ENCODE measurements at regions not wholly inside any gene's neighbourhood (a gene's known extent, or its start where the extent isn't known, plus 50 kb on each side); places are given as distances from the start of the nearest gene placed in this dataset.

GRCh38 chr17:15129986-15130385, 135.1 kb downstream of the PMP22 start:
- Histone ChIP-seq H3K36me3 (ENCODE audit: insufficient read depth, low read length) (no peaks in the 10 kb centered on the region), H3K4me1 (ENCODE audit: insufficient read depth, low read length) (no peaks in the 10 kb centered on the region), H3K4me3 (ENCODE audit: low read length) (no peak overlapping the region), H3K27me3 (ENCODE audit: insufficient read depth, low read length) (no peaks in the 10 kb centered on the region), H3K9me3 (ENCODE audit: low read length) (peaks cover 4% of the 10 kb centered on the region), H2AFZ (ENCODE audit: low read depth, low read length) (no peak overlapping the region)

- Histone ChIP-seq H3K4me1 (ENCODE audit: insufficient read depth, low read length) (peaks cover 5% of the 10 kb centered on the region), H2AFZ (ENCODE audit: low read depth, low read length) (no peak overlapping the region), H3K9me3 (ENCODE audit: low read length) (no peaks in the 10 kb centered on the region), H3K27me3 (ENCODE audit: insufficient read depth, low read length) (no peaks in the 10 kb centered on the region), H3K36me3 (ENCODE audit: insufficient read depth, low read length) (no peaks in the 10 kb centered on the region), H3K4me3 (ENCODE audit: low read length) (no peak overlapping the region)
Measured at GRCh38 chr17:15124746-15125145, 140.4 kb downstream of the PMP22 start.

DNA sequence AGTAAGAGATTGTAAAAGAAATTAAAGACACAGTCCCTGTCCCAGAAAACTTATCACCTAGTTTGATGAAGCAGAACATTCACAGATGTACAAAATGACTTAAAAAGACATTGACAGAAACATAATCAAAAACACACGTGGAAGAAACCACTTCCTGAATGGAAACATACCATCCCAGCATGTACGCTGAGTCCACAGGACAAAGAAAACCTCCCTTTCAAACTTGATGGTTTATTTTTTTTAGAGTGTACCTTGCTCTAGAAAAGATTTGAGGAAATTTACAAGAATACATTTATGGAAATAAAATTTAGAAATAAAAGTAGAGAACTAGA, 140.9 kb downstream of the PMP22 start:
- no peak overlapping the region for H2AFZ ChIP-seq (ENCODE audit: low read depth, low read length)
- H3K9me3 ChIP-seq (ENCODE audit: low read length): no peaks in the 10 kb centered on the region
- no peaks in the 10 kb centered on the region for H3K36me3 ChIP-seq (ENCODE audit: insufficient read depth, low read length)
- H3K4me1 ChIP-seq (ENCODE audit: insufficient read depth, low read length): peaks cover 10% of the 10 kb centered on the region
- H3K4me3 ChIP-seq (ENCODE audit: low read length): no peak overlapping the region
- no peaks in the 10 kb centered on the region for H3K27me3 ChIP-seq (ENCODE audit: insufficient read depth, low read length)

DNA sequence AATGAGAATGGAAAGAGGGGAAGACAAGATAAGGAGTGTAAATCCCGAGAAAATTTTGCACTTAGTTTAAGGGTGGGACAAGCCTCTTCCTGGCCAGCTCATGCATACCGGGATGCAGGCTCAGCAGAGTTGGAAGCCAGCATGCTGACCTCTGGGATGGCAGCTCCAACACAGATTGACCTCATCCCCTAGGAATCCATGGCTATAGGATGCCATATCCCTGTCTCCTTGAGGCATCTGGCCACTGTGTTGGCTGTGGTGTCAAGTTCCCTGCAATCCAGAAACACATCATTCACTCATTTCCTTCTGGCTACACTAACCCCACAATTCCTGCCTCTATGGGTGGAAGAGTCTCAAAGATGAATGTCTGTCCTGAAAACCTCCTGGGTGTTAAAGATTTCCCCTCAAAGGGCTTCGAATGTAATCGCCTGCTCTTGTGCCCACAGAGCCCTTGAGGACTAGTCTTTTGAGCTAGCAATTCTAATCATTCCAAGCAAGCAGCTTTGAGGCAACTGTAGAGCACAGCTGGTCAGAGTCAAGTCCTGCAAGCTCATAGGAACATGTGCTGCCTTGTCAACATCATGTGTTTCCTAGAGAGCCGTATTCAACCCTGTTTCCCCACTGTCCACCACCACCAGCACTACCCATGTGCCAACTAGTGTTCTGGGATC, 141.4 kb downstream of the PMP22 start:
- Histone ChIP-seq H3K4me1 (ENCODE audit: insufficient read depth, low read length) (peaks cover 11% of the 10 kb centered on the region), H3K36me3 (ENCODE audit: insufficient read depth, low read length) (no peaks in the 10 kb centered on the region), H3K4me3 (ENCODE audit: low read length) (no peak overlapping the region), H2AFZ (ENCODE audit: low read depth, low read length) (no peak overlapping the region), H3K27me3 (ENCODE audit: insufficient read depth, low read length) (no peaks in the 10 kb centered on the region), H3K9me3 (ENCODE audit: low read length) (no peaks in the 10 kb centered on the region)

GRCh38 chr17:15122857-15123256, 142.3 kb downstream of the PMP22 start:
- Histone ChIP-seq H3K36me3 (ENCODE audit: insufficient read depth, low read length) (no peaks in the 10 kb centered on the region), H2AFZ (ENCODE audit: low read depth, low read length) (no peak overlapping the region), H3K27me3 (ENCODE audit: insufficient read depth, low read length) (no peaks in the 10 kb centered on the region), H3K9me3 (ENCODE audit: low read length) (no peaks in the 10 kb centered on the region), H3K4me3 (ENCODE audit: low read length) (no peak overlapping the region), H3K4me1 (ENCODE audit: insufficient read depth, low read length) (peaks cover 12% of the 10 kb centered on the region)

DNA sequence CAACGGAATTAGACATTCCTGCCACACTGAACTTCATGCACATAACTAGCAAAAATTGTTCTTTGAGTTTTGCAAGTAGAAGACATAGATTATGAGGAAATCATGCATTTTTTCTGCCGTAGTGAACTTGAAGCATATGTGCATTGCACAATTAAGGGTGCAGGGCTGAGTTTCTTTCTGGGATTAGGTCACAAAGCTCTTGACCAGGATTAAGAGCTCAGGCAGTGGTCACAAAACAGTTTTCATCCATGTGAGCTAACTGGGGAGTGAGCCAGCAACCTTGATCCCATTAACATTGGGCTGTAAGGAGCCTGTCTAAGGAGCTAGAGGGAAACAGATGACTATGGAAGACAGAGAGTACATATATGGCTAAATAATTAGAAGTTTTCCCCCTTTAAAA, 143.7 kb downstream of the PMP22 start:
- Histone ChIP-seq H3K36me3 (ENCODE audit: insufficient read depth, low read length) (no peaks in the 10 kb centered on the region), H3K4me1 (ENCODE audit: insufficient read depth, low read length) (peaks cover 13% of the 10 kb centered on the region), H3K27me3 (ENCODE audit: insufficient read depth, low read length) (no peaks in the 10 kb centered on the region), H3K4me3 (ENCODE audit: low read length) (no peak overlapping the region), H2AFZ (ENCODE audit: low read depth, low read length) (no peak overlapping the region), H3K9me3 (ENCODE audit: low read length) (no peaks in the 10 kb centered on the region)

DNA sequence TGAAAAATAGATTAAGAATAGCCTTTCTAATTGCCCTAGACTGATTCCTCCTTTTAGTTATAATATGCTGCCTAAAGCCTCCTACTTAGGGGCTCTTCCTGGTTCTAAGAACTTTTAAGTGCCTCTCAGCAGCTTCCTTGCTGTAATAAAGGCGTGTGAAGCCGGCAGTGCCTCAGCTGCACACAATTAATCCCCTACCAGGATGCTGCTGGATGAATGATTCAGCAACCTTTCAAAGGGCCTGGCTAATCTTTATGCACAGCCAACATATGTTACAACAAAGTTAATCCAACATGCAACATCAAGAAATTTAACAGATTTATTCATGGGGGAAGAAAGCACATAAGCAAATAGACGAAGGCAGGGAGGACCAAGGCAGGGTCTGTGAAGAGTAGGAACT, 145.2 kb downstream of the PMP22 start:
- Histone ChIP-seq H3K27me3 (ENCODE audit: insufficient read depth, low read length) (no peaks in the 10 kb centered on the region), H2AFZ (ENCODE audit: low read depth, low read length) (no peak overlapping the region), H3K36me3 (ENCODE audit: insufficient read depth, low read length) (no peaks in the 10 kb centered on the region), H3K4me3 (ENCODE audit: low read length) (no peak overlapping the region), H3K9me3 (ENCODE audit: low read length) (no peaks in the 10 kb centered on the region), H3K4me1 (ENCODE audit: insufficient read depth, low read length) (peaks cover 13% of the 10 kb centered on the region)

DNA sequence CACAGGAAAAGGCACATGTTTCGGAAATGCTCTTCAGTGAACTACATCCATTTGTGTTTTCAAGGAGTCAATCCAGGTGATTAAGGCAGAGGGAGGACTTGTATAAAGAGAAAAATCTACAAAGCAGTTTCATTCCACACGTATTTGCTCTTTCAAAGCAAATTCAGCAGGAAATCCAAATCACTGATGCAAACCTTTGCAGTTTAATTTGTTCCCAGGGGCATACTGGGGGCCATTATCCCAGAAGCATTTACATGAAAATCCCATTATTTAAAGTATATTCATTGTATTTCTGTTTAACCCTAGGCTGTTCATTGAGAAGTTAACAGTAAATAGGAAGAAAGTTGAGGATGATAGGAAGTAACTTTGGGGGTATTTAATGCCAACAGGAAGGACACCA, 147.9 kb downstream of the PMP22 start:
- no peak overlapping the region for H3K4me3 ChIP-seq (ENCODE audit: low read length)

DNA sequence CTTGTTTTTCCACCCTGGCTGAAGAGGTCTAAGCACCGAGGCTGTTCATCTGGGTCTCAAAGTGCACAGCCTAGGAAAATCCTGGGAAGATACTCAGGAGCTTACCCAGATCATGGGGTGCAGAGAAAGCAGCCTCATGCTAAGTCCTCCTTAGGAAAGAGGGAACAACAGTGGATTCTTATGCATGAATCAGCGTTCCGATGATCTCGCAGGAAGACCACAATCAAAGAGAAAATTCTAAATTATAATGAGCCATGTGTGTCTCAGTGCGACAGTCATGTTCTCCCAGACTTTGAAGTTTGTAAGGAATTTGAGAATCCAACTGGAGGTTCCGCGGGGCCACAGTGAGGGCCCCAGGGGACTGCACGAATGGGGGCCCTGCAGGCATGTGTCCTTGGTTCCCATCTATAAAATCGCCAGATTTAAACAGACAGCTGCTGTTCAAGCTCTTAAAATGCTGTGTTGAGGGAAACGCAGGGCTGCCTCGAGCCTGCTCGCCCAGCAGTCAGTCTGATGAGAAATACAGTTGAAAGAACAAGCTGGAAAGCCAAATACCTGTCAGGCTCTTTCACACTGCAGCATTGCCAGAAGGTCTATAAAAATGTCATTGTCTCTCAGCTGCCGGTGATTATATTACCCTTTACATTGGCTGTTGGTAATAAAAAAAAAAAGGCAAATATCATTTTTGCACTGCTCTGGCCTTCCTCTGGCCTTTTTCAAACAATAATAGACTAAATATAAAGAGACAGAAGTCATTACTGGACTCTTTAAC, 152.1 kb downstream of the PMP22 start:
- no peaks in the 10 kb centered on the region for H3K27me3 ChIP-seq (ENCODE audit: insufficient read depth, low read length)
- no peak overlapping the region for H3K4me3 ChIP-seq (ENCODE audit: low read length)
- no peaks in the 10 kb centered on the region for H3K9me3 ChIP-seq (ENCODE audit: low read length)
- no peaks in the 10 kb centered on the region for H3K36me3 ChIP-seq (ENCODE audit: insufficient read depth, low read length)
- H2AFZ ChIP-seq (ENCODE audit: low read depth, low read length): no peak overlapping the region
- peaks cover 8% of the 10 kb centered on the region for H3K4me1 ChIP-seq (ENCODE audit: insufficient read depth, low read length)

More for the DNA sequence above, 147.9 kb downstream of the PMP22 start:
- no peaks in the 10 kb centered on the region for H3K36me3 ChIP-seq (ENCODE audit: insufficient read depth, low read length)
- no peaks in the 10 kb centered on the region for H3K9me3 ChIP-seq (ENCODE audit: low read length)
- no peak overlapping the region for H2AFZ ChIP-seq (ENCODE audit: low read depth, low read length)
- no peaks in the 10 kb centered on the region for H3K27me3 ChIP-seq (ENCODE audit: insufficient read depth, low read length)
- peaks cover 19% of the 10 kb centered on the region for H3K4me1 ChIP-seq (ENCODE audit: insufficient read depth, low read length)

DNA sequence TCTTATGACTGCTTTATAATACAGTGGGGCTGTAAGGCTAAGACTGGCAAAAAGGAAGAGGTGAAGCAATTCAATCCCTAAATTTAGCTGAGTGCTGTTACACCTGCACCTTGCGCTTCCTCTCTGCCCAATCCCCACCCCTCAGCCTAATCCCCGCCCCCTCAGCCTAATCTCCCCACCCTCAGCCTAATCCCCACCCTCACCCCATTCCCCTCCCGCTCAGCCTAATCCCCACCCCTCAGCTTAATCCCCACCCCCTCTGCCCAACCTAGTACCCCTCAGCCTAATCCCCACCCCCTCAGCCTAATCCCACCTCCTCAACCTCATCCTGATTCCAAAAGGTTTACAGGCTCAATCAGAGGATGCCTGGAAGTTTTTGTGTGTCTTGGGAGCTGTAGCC, 155.5 kb downstream of the PMP22 start:
- no peak overlapping the region for H3K4me3 ChIP-seq (ENCODE audit: low read length)
- no peaks in the 10 kb centered on the region for H3K27me3 ChIP-seq (ENCODE audit: insufficient read depth, low read length)
- H3K36me3 ChIP-seq (ENCODE audit: insufficient read depth, low read length): no peaks in the 10 kb centered on the region
- H3K4me1 ChIP-seq (ENCODE audit: insufficient read depth, low read length): peaks cover 6% of the 10 kb centered on the region
- no peak overlapping the region for H2AFZ ChIP-seq (ENCODE audit: low read depth, low read length)
- peaks cover 2% of the 10 kb centered on the region for H3K9me3 ChIP-seq (ENCODE audit: low read length)

GRCh38 chr17:15108992-15109391, 156.1 kb downstream of the PMP22 start:
- Histone ChIP-seq H3K4me3 (ENCODE audit: low read length) (no peak overlapping the region), H3K9me3 (ENCODE audit: low read length) (peaks cover 2% of the 10 kb centered on the region), H3K36me3 (ENCODE audit: insufficient read depth, low read length) (no peaks in the 10 kb centered on the region), H3K4me1 (ENCODE audit: insufficient read depth, low read length) (peaks cover 6% of the 10 kb centered on the region), H2AFZ (ENCODE audit: low read depth, low read length) (no peak overlapping the region), H3K27me3 (ENCODE audit: insufficient read depth, low read length) (no peaks in the 10 kb centered on the region)

- Histone ChIP-seq H2AFZ (ENCODE audit: low read depth, low read length) (no peak overlapping the region), H3K4me3 (ENCODE audit: low read length) (no peak overlapping the region), H3K27me3 (ENCODE audit: insufficient read depth, low read length) (no peaks in the 10 kb centered on the region)
Measured at GRCh38 chr17:15106540-15106939, 158.6 kb downstream of the PMP22 start.

GRCh38 chr17:15103785-15104184, 161.3 kb downstream of the PMP22 start:
- H3K36me3 ChIP-seq (ENCODE audit: insufficient read depth, low read length): no peaks in the 10 kb centered on the region
- no peaks in the 10 kb centered on the region for H3K27me3 ChIP-seq (ENCODE audit: insufficient read depth, low read length)
- H3K4me3 ChIP-seq (ENCODE audit: low read length): no peak overlapping the region
- peaks cover 2% of the 10 kb centered on the region for H3K9me3 ChIP-seq (ENCODE audit: low read length)
- H3K4me1 ChIP-seq (ENCODE audit: insufficient read depth, low read length): no peaks in the 10 kb centered on the region
- H2AFZ ChIP-seq (ENCODE audit: low read depth, low read length): no peak overlapping the region

More at GRCh38 chr17:15106540-15106939, 158.6 kb downstream of the PMP22 start:
- H3K9me3 ChIP-seq (ENCODE audit: low read length): peaks cover 2% of the 10 kb centered on the region
- H3K36me3 ChIP-seq (ENCODE audit: insufficient read depth, low read length): no peaks in the 10 kb centered on the region
- H3K4me1 ChIP-seq (ENCODE audit: insufficient read depth, low read length): no peaks in the 10 kb centered on the region
